Right cardiac atrium (tissue), 5 donors: ENCODE measurements at regions not wholly inside any gene's neighbourhood (a gene's known extent, or its start where the extent isn't known, plus 50 kb on each side); places are given as distances from the start of the nearest gene placed in this dataset.

ENCODE experiments used
- ATAC-seq, 2 donors: fragments of 200-7000 bp; cut with Tn5 transposase; one replicate each; pipeline versions ENCODE4 v1.8.0 to v1.9.1; 2020; ENCODE audit warnings: moderate library complexity in 2 of 2, mild to moderate bottlenecking in 1 of 2
- DNase-seq, 3 donors: peaks; one replicate each; pipeline ENCODE4 v3.0.0-alpha.2; 2020
- H3K27ac ChIP-seq: one replicate; pipeline ENCODE4 v1.5.1; 2013; ENCODE audit warnings: mild to moderate bottlenecking, low read length, control low read depth, moderate library complexity
- H3K27me3 ChIP-seq: one replicate; pipeline ENCODE4 v1.6.1; 2013; ENCODE audit not compliant: control insufficient read depth, insufficient read depth
- H3K4me1 ChIP-seq: one replicate; pipeline ENCODE4 v1.6.1; 2013; ENCODE audit warnings: low read length; ENCODE audit not compliant: control insufficient read depth, insufficient read depth
- H3K4me3 ChIP-seq: one replicate; pipeline ENCODE4 v1.5.1; 2013; ENCODE audit warnings: low read length, control low read depth
- H3K9me3 ChIP-seq: one replicate; pipeline ENCODE4 v1.6.1; 2013; ENCODE audit warnings: low read length; ENCODE audit not compliant: control insufficient read depth
- WGBS: extraction: QIAGEN DNeasy Blood & Tissue Kit; methylation state at CpG from one replicate; pipeline ENCODE4 v1.1.7; 2013; 5-methylcytosine and 5-hydroxymethylcytosine counted together
- intact Hi-C, 4 donors: fragments of 100-400 bp; cut with DNase I; formaldehyde crosslinking; loops; one replicate each; pipeline versions ENCODE4 v1.11.0 to v1.14.0; 2022 to 2023
- donor health status: healthy with polysubstance abuse.
- donor health status: DM: no; HTN: yes; CAD: no.
- donor health status: DM: no; HTN: no; CAD: no.
- donor health status: DM: no; HTN: yes; CAD: no; lungs with severe emphysema.
- donor health status: DM: yes; HTN: yes; CAD: no.

DNA sequence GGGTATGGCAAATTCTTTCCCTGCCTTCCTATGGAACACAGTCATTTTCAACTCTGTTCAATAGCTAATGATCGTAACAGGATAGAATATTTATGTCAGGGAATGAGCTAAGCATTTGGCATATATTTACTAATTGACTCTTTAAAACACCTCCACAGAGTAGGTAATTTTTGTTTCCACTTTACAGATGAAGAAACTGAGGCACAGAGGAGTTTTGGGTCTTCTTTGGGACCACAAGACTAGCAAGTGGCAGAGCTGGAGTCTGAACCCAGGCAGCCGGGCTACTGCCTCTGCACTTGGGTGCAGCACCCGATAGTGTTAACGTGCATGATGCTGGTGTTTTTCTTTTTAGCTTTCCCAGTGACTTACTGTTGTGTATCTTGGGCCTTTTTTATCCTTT is 384.0 kb downstream of the SFMBT2 start:
- ATAC-seq (no peak), DNase-seq (no peak)
- intact Hi-C loops, result no loop called here
- 90% methylated on average over 4 of the region's 4 CpGs for WGBS
- Histone ChIP-seq H3K4me3 (no peak overlapping the region), H3K27ac (no peak overlapping the region), H3K27me3 (no peaks in the 10 kb centered on the region), H3K9me3 (no peaks in the 10 kb centered on the region), H3K4me1 (no peaks in the 10 kb centered on the region)

GRCh38 chr10:7025296-7025695 is 385.5 kb downstream of the SFMBT2 start:
- Histone ChIP-seq H3K9me3 (no peaks in the 10 kb centered on the region), H3K27ac (no peak overlapping the region), H3K4me1 (no peaks in the 10 kb centered on the region), H3K27me3 (no peaks in the 10 kb centered on the region), H3K4me3 (no peak overlapping the region)
- intact Hi-C loops, result no loop called here
- WGBS, result 97% methylated on average over 2 of the region's 2 CpGs
- DNase-seq (no peak), ATAC-seq (no peak)

DNA sequence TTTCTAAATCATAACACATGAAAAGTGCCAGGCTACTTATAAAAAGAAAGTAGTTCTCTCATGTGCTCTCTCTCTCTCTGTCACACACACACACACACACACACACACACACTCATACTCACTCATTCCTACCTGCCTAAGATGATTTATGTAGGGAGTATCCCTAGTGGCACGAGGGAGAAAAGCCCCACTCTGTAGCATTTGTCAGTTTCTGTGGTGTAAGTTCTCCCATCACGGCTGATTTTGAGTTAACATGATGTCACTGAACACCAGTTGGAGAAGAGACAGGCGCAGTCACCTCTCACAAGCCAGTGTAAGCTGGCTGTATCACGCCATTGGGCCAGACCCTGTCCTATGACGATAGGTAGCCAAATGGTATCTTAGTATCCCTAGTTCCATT is 395.4 kb downstream of the SFMBT2 start:
- WGBS, result 56% methylated on average over 5 of the region's 5 CpGs
- no peak overlapping the region for H3K27ac ChIP-seq
- H3K4me1 ChIP-seq, result no peaks in the 10 kb centered on the region
- no peak for DNase-seq
- no peak overlapping the region for H3K4me3 ChIP-seq
- peaks cover 2% of the 10 kb centered on the region for H3K9me3 ChIP-seq
- no peaks in the 10 kb centered on the region for H3K27me3 ChIP-seq
- ATAC-seq, result no peak
- intact Hi-C loops, result no loop called here

- DNase-seq, result no peak
- H3K4me1 ChIP-seq, result no peaks in the 10 kb centered on the region
- no peak for ATAC-seq
- peaks cover 2% of the 10 kb centered on the region for H3K9me3 ChIP-seq
- H3K27ac ChIP-seq, result no peak overlapping the region
- no peaks in the 10 kb centered on the region for H3K27me3 ChIP-seq
- intact Hi-C loops, result no loop called here
- no peak overlapping the region for H3K4me3 ChIP-seq
- 71% methylated on average over 4 of the region's 4 CpGs for WGBS
Measured at GRCh38 chr10:7014721-7015120, 396.1 kb downstream of the SFMBT2 start.

GRCh38 chr10:7011994-7012393 is 398.8 kb downstream of the SFMBT2 start:
- H3K4me1 ChIP-seq, result no peaks in the 10 kb centered on the region
- 62% methylated on average over 2 of the region's 2 CpGs for WGBS
- H3K27ac ChIP-seq, result no peak overlapping the region
- DNase-seq (no peak), ATAC-seq (no peak)
- no peak overlapping the region for H3K4me3 ChIP-seq
- intact Hi-C loops, result no loop called here
- H3K27me3 ChIP-seq, result no peaks in the 10 kb centered on the region
- no peaks in the 10 kb centered on the region for H3K9me3 ChIP-seq

GRCh38 chr10:7008645-7009044 is 402.2 kb downstream of the SFMBT2 start:
- Histone ChIP-seq H3K4me3 (no peak overlapping the region), H3K4me1 (no peaks in the 10 kb centered on the region), H3K27me3 (no peaks in the 10 kb centered on the region), H3K27ac (no peak overlapping the region), H3K9me3 (no peaks in the 10 kb centered on the region)
- ATAC-seq (no peak), DNase-seq (no peak)
- 87% methylated on average over 2 of the region's 2 CpGs for WGBS
- intact Hi-C loops, result no loop called here

- H3K9me3 ChIP-seq, result no peaks in the 10 kb centered on the region
- 83% methylated on average over 8 of the region's 8 CpGs for WGBS
- ATAC-seq, result no peak
- no peak overlapping the region for H3K27ac ChIP-seq
- H3K27me3 ChIP-seq, result no peaks in the 10 kb centered on the region
- no peak for DNase-seq
- H3K4me3 ChIP-seq, result no peak overlapping the region
- H3K4me1 ChIP-seq, result no peaks in the 10 kb centered on the region
- intact Hi-C loops, result no loop called here
Measured at GRCh38 chr10:7007600-7008190, 403.1 kb downstream of the SFMBT2 start.

DNA sequence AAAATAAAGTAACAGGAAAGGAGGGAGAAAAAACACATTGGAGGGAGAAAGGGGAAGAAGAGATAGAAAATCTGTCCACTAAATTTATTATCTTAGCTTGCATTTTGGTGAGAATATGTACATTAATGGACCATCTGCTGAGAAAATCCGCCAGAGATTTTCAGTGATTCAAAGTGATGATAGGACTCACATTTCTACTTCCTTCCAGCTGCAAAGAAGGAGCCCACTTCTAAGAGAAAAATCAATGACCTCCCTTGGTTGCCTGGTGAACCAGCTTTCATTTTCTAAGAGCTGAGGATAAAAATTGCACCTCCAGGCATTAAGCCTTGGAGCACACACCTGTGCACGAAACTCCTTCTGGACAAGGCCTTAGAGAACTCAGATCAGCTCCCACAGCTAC is 404.3 kb downstream of the SFMBT2 start:
- Histone ChIP-seq H3K4me3 (no peak overlapping the region), H3K27ac (no peak overlapping the region), H3K27me3 (no peaks in the 10 kb centered on the region), H3K9me3 (no peaks in the 10 kb centered on the region), H3K4me1 (no peaks in the 10 kb centered on the region)
- DNase-seq (no peak), ATAC-seq (no peak)
- WGBS, result 66% methylated on average over 2 of the region's 2 CpGs
- intact Hi-C loops, result no loop called here

- WGBS, result 66% methylated on average over 4 of the region's 4 CpGs
- Histone ChIP-seq H3K27me3 (no peaks in the 10 kb centered on the region), H3K27ac (no peak overlapping the region), H3K9me3 (no peaks in the 10 kb centered on the region), H3K4me1 (no peaks in the 10 kb centered on the region), H3K4me3 (no peak overlapping the region)
- intact Hi-C loops, result no loop called here
- DNase-seq (no peak), ATAC-seq (no peak)
Measured at GRCh38 chr10:7003831-7004395, 406.9 kb downstream of the SFMBT2 start.

- no peaks in the 10 kb centered on the region for H3K27me3 ChIP-seq
- ATAC-seq, result no peak
Measured at GRCh38 chr10:7000061-7000460, 410.8 kb downstream of the SFMBT2 start.

GRCh38 chr10:6999232-6999925 is 411.5 kb downstream of the SFMBT2 start:
- intact Hi-C loops, result no loop called here
- DNase-seq, result no peak

More at GRCh38 chr10:7000061-7000460, 410.8 kb downstream of the SFMBT2 start:
- Histone ChIP-seq H3K9me3 (no peaks in the 10 kb centered on the region), H3K4me1 (no peaks in the 10 kb centered on the region), H3K4me3 (no peak overlapping the region), H3K27ac (no peak overlapping the region)
- intact Hi-C loops, result no loop called here
- no peak for DNase-seq
- 93% methylated on average over 4 of the region's 4 CpGs for WGBS

More at GRCh38 chr10:6999232-6999925, 411.5 kb downstream of the SFMBT2 start:
- WGBS, result 71% methylated on average over 2 of the region's 2 CpGs
- H3K27me3 ChIP-seq, result no peaks in the 10 kb centered on the region
- no peaks in the 10 kb centered on the region for H3K4me1 ChIP-seq
- ATAC-seq, result no peak
- no peak overlapping the region for H3K4me3 ChIP-seq
- H3K27ac ChIP-seq, result no peak overlapping the region
- H3K9me3 ChIP-seq, result no peaks in the 10 kb centered on the region
